PC-3 (cell line): ENCODE measurements at regions not wholly inside any gene's neighbourhood (a gene's known extent, or its start where the extent isn't known, plus 50 kb on each side); places are given as distances from the start of the nearest gene placed in this dataset.
"Not testable (repeated sequence)": the region's sequence is repeated elsewhere in the genome, so short reads cannot be mapped to it uniquely, and the experiment has no call there.

Experiments
- EZH2 ChIP-seq: fragments of 300-600 bp; sonication (generic); IDR thresholded peaks from one replicate; pipeline ENCODE4 v1.6.1; 2017; ENCODE audit warnings: antibody characterized with exemption, mild to moderate bottlenecking, low read length; ENCODE audit not compliant: unreplicated experiment
- EZH2phosphoT487 ChIP-seq: fragments of 300-600 bp; sonication (generic); IDR thresholded peaks from 2 replicates; pipeline ENCODE4 v1.6.1; 2018; ENCODE audit warnings: mild to moderate bottlenecking, antibody characterized with exemption, low read length, borderline replicate concordance
- TF ChIP-seq, protein P1 (sequence below): fragments of 300-600 bp; sonication (generic); conservative IDR thresholded peaks from 2 replicates; pipeline ENCODE4 v1.5.1; 2017; ENCODE audit warnings: antibody characterized with exemption, low read depth, mild to moderate bottlenecking, low read length

DNA sequence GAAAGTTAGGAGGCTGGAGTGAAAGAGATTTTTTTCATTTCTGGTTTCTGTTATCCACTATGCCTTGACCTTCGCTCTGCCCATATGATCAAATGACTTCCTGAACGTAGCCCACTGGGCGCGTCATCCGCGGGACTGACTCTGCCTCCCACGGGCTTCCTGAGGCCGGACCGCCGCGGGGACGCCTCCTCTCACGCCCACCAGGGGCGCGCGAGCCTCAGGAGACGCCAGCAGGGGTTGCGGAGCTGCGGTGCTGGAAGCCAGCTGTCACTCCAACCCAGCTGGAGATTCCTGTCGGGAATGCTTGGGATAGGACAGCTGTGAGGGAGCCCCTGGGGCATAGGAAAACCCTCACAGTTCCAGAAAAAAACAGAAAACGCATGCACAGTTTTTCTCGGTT is 461.5 kb downstream of the FOXD4L4 start:
- TF ChIP-seq EZH2, EZH2phosphoT487: not testable (repeated sequence)
- TF ChIP-seq, protein P1, sequence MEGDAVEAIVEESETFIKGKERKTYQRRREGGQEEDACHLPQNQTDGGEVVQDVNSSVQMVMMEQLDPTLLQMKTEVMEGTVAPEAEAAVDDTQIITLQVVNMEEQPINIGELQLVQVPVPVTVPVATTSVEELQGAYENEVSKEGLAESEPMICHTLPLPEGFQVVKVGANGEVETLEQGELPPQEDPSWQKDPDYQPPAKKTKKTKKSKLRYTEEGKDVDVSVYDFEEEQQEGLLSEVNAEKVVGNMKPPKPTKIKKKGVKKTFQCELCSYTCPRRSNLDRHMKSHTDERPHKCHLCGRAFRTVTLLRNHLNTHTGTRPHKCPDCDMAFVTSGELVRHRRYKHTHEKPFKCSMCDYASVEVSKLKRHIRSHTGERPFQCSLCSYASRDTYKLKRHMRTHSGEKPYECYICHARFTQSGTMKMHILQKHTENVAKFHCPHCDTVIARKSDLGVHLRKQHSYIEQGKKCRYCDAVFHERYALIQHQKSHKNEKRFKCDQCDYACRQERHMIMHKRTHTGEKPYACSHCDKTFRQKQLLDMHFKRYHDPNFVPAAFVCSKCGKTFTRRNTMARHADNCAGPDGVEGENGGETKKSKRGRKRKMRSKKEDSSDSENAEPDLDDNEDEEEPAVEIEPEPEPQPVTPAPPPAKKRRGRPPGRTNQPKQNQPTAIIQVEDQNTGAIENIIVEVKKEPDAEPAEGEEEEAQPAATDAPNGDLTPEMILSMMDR, result not testable (repeated sequence)
